ENCODE measurements at regions not wholly inside any gene's neighbourhood (a gene's known extent, or its start where the extent isn't known, plus 50 kb on each side); places are given as distances from the start of the nearest gene placed in this dataset.

DNA sequence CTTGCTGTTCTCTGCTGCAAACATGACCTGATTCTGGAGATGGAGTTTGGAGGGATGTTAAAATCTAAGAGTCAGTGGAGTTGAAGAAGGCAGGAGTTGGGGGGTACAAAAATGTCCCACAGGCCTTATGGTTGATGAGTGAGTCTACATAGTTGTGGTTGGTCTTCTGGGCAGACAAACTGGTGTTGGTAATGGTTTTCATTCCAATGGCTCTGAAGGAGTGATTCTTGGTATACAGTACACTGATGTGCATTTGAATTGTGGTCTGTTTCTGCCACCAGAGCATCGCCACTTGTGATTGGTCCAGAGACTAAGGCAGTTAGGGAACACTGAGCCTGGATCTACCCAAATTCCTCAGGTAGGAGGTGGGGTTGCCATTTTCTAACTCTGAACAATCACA, 514.1 kb upstream of the CFAP20DC start:
- TF ChIP-seq, protein P1, sequence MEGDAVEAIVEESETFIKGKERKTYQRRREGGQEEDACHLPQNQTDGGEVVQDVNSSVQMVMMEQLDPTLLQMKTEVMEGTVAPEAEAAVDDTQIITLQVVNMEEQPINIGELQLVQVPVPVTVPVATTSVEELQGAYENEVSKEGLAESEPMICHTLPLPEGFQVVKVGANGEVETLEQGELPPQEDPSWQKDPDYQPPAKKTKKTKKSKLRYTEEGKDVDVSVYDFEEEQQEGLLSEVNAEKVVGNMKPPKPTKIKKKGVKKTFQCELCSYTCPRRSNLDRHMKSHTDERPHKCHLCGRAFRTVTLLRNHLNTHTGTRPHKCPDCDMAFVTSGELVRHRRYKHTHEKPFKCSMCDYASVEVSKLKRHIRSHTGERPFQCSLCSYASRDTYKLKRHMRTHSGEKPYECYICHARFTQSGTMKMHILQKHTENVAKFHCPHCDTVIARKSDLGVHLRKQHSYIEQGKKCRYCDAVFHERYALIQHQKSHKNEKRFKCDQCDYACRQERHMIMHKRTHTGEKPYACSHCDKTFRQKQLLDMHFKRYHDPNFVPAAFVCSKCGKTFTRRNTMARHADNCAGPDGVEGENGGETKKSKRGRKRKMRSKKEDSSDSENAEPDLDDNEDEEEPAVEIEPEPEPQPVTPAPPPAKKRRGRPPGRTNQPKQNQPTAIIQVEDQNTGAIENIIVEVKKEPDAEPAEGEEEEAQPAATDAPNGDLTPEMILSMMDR (IDR thresholded peaks at IDR 0.05), result no peak
- no peak for TF ChIP-seq POLR2A (IDR thresholded peaks at IDR 0.05)
